ENCODE measurements at regions not wholly inside any gene's neighbourhood (a gene's known extent, or its start where the extent isn't known, plus 50 kb on each side); places are given as distances from the start of the nearest gene placed in this dataset.

GRCh38 chr18:39529358-39529757 is 1963.8 kb upstream of the CELF4 start:
- DNase-seq (no peak), ATAC-seq (no peak)
- H3K27ac ChIP-seq (ENCODE audit: low read length): no peak overlapping the region
- no peaks in the 10 kb centered on the region for H3K36me3 Mint-ChIP-seq
- no peaks in the 10 kb centered on the region for H3K27me3 Mint-ChIP-seq (ENCODE audit: low read depth in 2 of 2)
- no peaks in the 10 kb centered on the region for H3K36me3 ChIP-seq (ENCODE audit: control insufficient read depth, insufficient read depth, low read length)
- no peak overlapping the region for H3K27ac Mint-ChIP-seq
- no peak for TF ChIP-seq CTCF (IDR thresholded peaks at IDR 0.05)
- intact Hi-C loops (cut with micrococcal nuclease): no loop called here
- H3K4me1 Mint-ChIP-seq: no peaks in the 10 kb centered on the region
- no peaks in the 10 kb centered on the region for H3K27me3 ChIP-seq (ENCODE audit: control insufficient read depth, insufficient read depth, low read length)
- H3K4me3 Mint-ChIP-seq: no peak overlapping the region
- H3K4me3 ChIP-seq (ENCODE audit: low read length): no peak overlapping the region
- H3K9me3 Mint-ChIP-seq: peaks cover 5 to 6% of the 10 kb centered on the region in 2 donors
- 88% methylated on average over 12 of the region's 12 CpGs for WGBS (ENCODE audit: insufficient coverage)
- no peaks in the 10 kb centered on the region for H3K4me1 ChIP-seq (ENCODE audit: control insufficient read depth, insufficient read depth, low read length)
- H3K9me3 ChIP-seq (ENCODE audit: control insufficient read depth, insufficient read depth, low read length): peaks cover 2% of the 10 kb centered on the region

- no peak overlapping the region for H3K4me3 Mint-ChIP-seq
- no peak for ATAC-seq
- TF ChIP-seq CTCF (IDR thresholded peaks at IDR 0.05): no peak
Observed at GRCh38 chr18:39527465-39527864, 1961.9 kb upstream of the CELF4 start.

GRCh38 chr18:39524370-39524769 is 1958.8 kb upstream of the CELF4 start:
- no peak overlapping the region for H3K27ac Mint-ChIP-seq

More at GRCh38 chr18:39527465-39527864, 1961.9 kb upstream of the CELF4 start:
- Mint-ChIP-seq H3K9me3 (peaks cover 4 to 6% of the 10 kb centered on the region in 2 donors), H3K27ac (no peak overlapping the region), H3K36me3 (no peaks in the 10 kb centered on the region), H3K4me1 (no peaks in the 10 kb centered on the region), H3K27me3 (ENCODE audit: low read depth in 2 of 2) (no peaks in the 10 kb centered on the region)
- no peak for DNase-seq
- H3K36me3 ChIP-seq (ENCODE audit: control insufficient read depth, insufficient read depth, low read length): no peaks in the 10 kb centered on the region
- H3K27ac ChIP-seq (ENCODE audit: low read length): no peak overlapping the region
- H3K4me1 ChIP-seq (ENCODE audit: control insufficient read depth, insufficient read depth, low read length): no peaks in the 10 kb centered on the region
- H3K9me3 ChIP-seq (ENCODE audit: control insufficient read depth, insufficient read depth, low read length): peaks cover 2% of the 10 kb centered on the region
- intact Hi-C loops (cut with micrococcal nuclease): no loop called here
- no peaks in the 10 kb centered on the region for H3K27me3 ChIP-seq (ENCODE audit: control insufficient read depth, insufficient read depth, low read length)
- WGBS (ENCODE audit: insufficient coverage): 100% methylated on average over 1 of the region's 1 CpG
- H3K4me3 ChIP-seq (ENCODE audit: low read length): no peak overlapping the region

More at GRCh38 chr18:39524370-39524769, 1958.8 kb upstream of the CELF4 start:
- no peak overlapping the region for H3K4me3 Mint-ChIP-seq
- ATAC-seq: no peak
- DNase-seq: no peak
- TF ChIP-seq CTCF (IDR thresholded peaks at IDR 0.05): no peak
- Histone ChIP-seq H3K27ac (ENCODE audit: low read length) (no peak overlapping the region), H3K4me3 (ENCODE audit: low read length) (no peak overlapping the region), H3K36me3 (ENCODE audit: control insufficient read depth, insufficient read depth, low read length) (no peaks in the 10 kb centered on the region), H3K4me1 (ENCODE audit: control insufficient read depth, insufficient read depth, low read length) (no peaks in the 10 kb centered on the region), H3K27me3 (ENCODE audit: control insufficient read depth, insufficient read depth, low read length) (no peaks in the 10 kb centered on the region), H3K9me3 (ENCODE audit: control insufficient read depth, insufficient read depth, low read length) (peaks cover 3% of the 10 kb centered on the region)
- intact Hi-C loops (cut with micrococcal nuclease): no loop called here
- peaks cover 9% of the 10 kb centered on the region in 2 donors for H3K9me3 Mint-ChIP-seq
- H3K27me3 Mint-ChIP-seq (ENCODE audit: low read depth in 2 of 2): no peaks in the 10 kb centered on the region
- H3K36me3 Mint-ChIP-seq: no peaks in the 10 kb centered on the region
- H3K4me1 Mint-ChIP-seq: no peaks in the 10 kb centered on the region
